HG02642 (cell line): ENCODE measurements at regions not wholly inside any gene's neighbourhood (a gene's known extent, or its start where the extent isn't known, plus 50 kb on each side); places are given as distances from the start of the nearest gene placed in this dataset.
"Not testable (repeated sequence)": the region's sequence is repeated elsewhere in the genome, so short reads cannot be mapped to it uniquely, and the experiment has no call there.

Experiments used
- ATAC-seq: cut with Tn5 transposase; IDR thresholded peaks from one replicate; pipeline ENCODE4 v1.9.1; 2021; ENCODE audit warnings: mild to moderate bottlenecking; ENCODE audit not compliant: unreplicated experiment, poor library complexity

- ATAC-seq = no peak
Observed at GRCh38 chr2:163987175-163987940, 251.6 kb upstream of the FIGN start.

GRCh38 chr2:163984986-163985385 is 249.2 kb upstream of the FIGN start:
- ATAC-seq = no peak

- ATAC-seq = no peak
Observed at GRCh38 chr2:163983911-163984310, 248.1 kb upstream of the FIGN start.

- ATAC-seq = no peak
Observed at GRCh38 chr2:163982938-163983337, 247.1 kb upstream of the FIGN start.

GRCh38 chr2:163974766-163975165 is 239.0 kb upstream of the FIGN start:
- ATAC-seq = no peak

- no peak for ATAC-seq
Observed at GRCh38 chr2:163970058-163970813, 234.4 kb upstream of the FIGN start.

GRCh38 chr2:163964278-163964677 is 228.5 kb upstream of the FIGN start:
- not testable (repeated sequence) for ATAC-seq

- ATAC-seq = no peak
Observed at GRCh38 chr2:163953390-163953907, 217.6 kb upstream of the FIGN start.

GRCh38 chr2:163951312-163951711 is 215.5 kb upstream of the FIGN start:
- no peak for ATAC-seq

- no peak for ATAC-seq
Observed at GRCh38 chr2:163949693-163950092, 213.9 kb upstream of the FIGN start.

- no peak for ATAC-seq
Observed at GRCh38 chr2:163944347-163944737, 208.5 kb upstream of the FIGN start.

- no peak for ATAC-seq
Observed at GRCh38 chr2:163943403-163944346, 207.9 kb upstream of the FIGN start.

GRCh38 chr2:163934131-163934530 is 198.3 kb upstream of the FIGN start:
- no peak for ATAC-seq

GRCh38 chr2:163919717-163920116 is 183.9 kb upstream of the FIGN start:
- ATAC-seq = no peak

GRCh38 chr2:163914486-163914885 is 178.7 kb upstream of the FIGN start:
- ATAC-seq = not testable (repeated sequence)

- ATAC-seq = not testable (repeated sequence)
Observed at GRCh38 chr2:163913532-163913944, 177.7 kb upstream of the FIGN start.

- no peak for ATAC-seq
Observed at GRCh38 chr2:163909411-163910080, 173.7 kb upstream of the FIGN start.

GRCh38 chr2:163906410-163906809 is 170.6 kb upstream of the FIGN start:
- no peak for ATAC-seq

GRCh38 chr2:163897799-163898198 is 162.0 kb upstream of the FIGN start:
- no peak for ATAC-seq

GRCh38 chr2:163893444-163893843 is 157.6 kb upstream of the FIGN start:
- ATAC-seq = not testable (repeated sequence)
